ENCODE measurements at regions not wholly inside any gene's neighbourhood (a gene's known extent, or its start where the extent isn't known, plus 50 kb on each side); places are given as distances from the start of the nearest gene placed in this dataset.

GRCh38 chr18:72360634-72361033, 183.5 kb downstream of the CBLN2 start:
- DNase-seq = no peak

- DNase-seq = peak in 1 of 3 donors; percentile 9
Observed at GRCh38 chr18:72342933-72343332, 201.2 kb downstream of the CBLN2 start.

GRCh38 chr18:72339976-72340375, 204.2 kb downstream of the CBLN2 start:
- DNase-seq = no peak

GRCh38 chr18:72336786-72337185, 207.4 kb downstream of the CBLN2 start:
- no peak for DNase-seq

- no peak for DNase-seq
Observed at GRCh38 chr18:72329533-72329932, 214.6 kb downstream of the CBLN2 start.

GRCh38 chr18:72325307-72325706, 218.8 kb downstream of the CBLN2 start:
- no peak for DNase-seq

GRCh38 chr18:72324677-72325076, 219.5 kb downstream of the CBLN2 start:
- no peak for DNase-seq

GRCh38 chr18:72316497-72316896, 227.6 kb downstream of the CBLN2 start:
- no peak for DNase-seq

- DNase-seq = no peak
Observed at GRCh38 chr18:72283148-72283925, 260.8 kb downstream of the CBLN2 start.

GRCh38 chr18:72273025-72273424, 271.1 kb downstream of the CBLN2 start:
- DNase-seq = no peak

GRCh38 chr18:72261590-72261989, 282.6 kb downstream of the CBLN2 start:
- DNase-seq = peak in 1 of 3 donors; percentile 7

GRCh38 chr18:72246076-72246475, 298.1 kb downstream of the CBLN2 start:
- DNase-seq = no peak

GRCh38 chr18:72235422-72235821, 308.7 kb downstream of the CBLN2 start:
- no peak for DNase-seq

GRCh38 chr18:72233106-72233505, 311.0 kb downstream of the CBLN2 start:
- no peak for DNase-seq

GRCh38 chr18:72232644-72233043, 311.5 kb downstream of the CBLN2 start:
- no peak for DNase-seq

- no peak for DNase-seq
Observed at GRCh38 chr18:72225958-72226357, 318.2 kb downstream of the CBLN2 start.

GRCh38 chr18:72223733-72224132, 320.4 kb downstream of the CBLN2 start:
- DNase-seq = no peak

GRCh38 chr18:72208920-72209676, 335.0 kb downstream of the CBLN2 start:
- no peak for DNase-seq

- DNase-seq = no peak
Observed at GRCh38 chr18:72207280-72207679, 336.9 kb downstream of the CBLN2 start.

- no peak for DNase-seq
Observed at GRCh38 chr18:72206814-72207213, 337.3 kb downstream of the CBLN2 start.

- DNase-seq = no peak
Observed at GRCh38 chr18:72201032-72201431, 343.1 kb downstream of the CBLN2 start.

- DNase-seq = peak in 2 of 3 donors; percentile 3 to 19
Observed at GRCh38 chr18:72197591-72197990, 346.6 kb downstream of the CBLN2 start.

- DNase-seq = no peak
Observed at GRCh38 chr18:72194072-72194471, 350.1 kb downstream of the CBLN2 start.

All from muscle of back (tissue), 3 donors.